ENCODE measurements at regions not wholly inside any gene's neighbourhood (a gene's known extent, or its start where the extent isn't known, plus 50 kb on each side); places are given as distances from the start of the nearest gene placed in this dataset.

GRCh38 chr2:145329971-145330370 lies 810.1 kb upstream of the ZEB2 start:
- no peaks in the 10 kb centered on the region for H3K27me3 Mint-ChIP-seq (ENCODE audit: low read depth)
- H3K27ac Mint-ChIP-seq (ENCODE audit: unreplicated experiment), result no peak overlapping the region
- no peaks in the 10 kb centered on the region for H3K9me3 Mint-ChIP-seq (ENCODE audit: low read depth)
- TF ChIP-seq, protein P1, sequence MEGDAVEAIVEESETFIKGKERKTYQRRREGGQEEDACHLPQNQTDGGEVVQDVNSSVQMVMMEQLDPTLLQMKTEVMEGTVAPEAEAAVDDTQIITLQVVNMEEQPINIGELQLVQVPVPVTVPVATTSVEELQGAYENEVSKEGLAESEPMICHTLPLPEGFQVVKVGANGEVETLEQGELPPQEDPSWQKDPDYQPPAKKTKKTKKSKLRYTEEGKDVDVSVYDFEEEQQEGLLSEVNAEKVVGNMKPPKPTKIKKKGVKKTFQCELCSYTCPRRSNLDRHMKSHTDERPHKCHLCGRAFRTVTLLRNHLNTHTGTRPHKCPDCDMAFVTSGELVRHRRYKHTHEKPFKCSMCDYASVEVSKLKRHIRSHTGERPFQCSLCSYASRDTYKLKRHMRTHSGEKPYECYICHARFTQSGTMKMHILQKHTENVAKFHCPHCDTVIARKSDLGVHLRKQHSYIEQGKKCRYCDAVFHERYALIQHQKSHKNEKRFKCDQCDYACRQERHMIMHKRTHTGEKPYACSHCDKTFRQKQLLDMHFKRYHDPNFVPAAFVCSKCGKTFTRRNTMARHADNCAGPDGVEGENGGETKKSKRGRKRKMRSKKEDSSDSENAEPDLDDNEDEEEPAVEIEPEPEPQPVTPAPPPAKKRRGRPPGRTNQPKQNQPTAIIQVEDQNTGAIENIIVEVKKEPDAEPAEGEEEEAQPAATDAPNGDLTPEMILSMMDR (IDR thresholded peaks at IDR 0.05), result no peak
- DNase-seq (ENCODE audit: low spot score), result no peak
- H3K4me1 Mint-ChIP-seq (ENCODE audit: low read depth), result no peaks in the 10 kb centered on the region
- H3K4me3 Mint-ChIP-seq (ENCODE audit: unreplicated experiment), result no peak overlapping the region
- no peaks in the 10 kb centered on the region for H3K36me3 Mint-ChIP-seq (ENCODE audit: low read depth)

GRCh38 chr2:145325485-145325884 lies 805.6 kb upstream of the ZEB2 start:
- no peak overlapping the region for H3K4me3 Mint-ChIP-seq (ENCODE audit: unreplicated experiment)
- TF ChIP-seq, protein P1 (IDR thresholded peaks at IDR 0.05), result no peak
- no peak overlapping the region for H3K27ac Mint-ChIP-seq (ENCODE audit: unreplicated experiment)

GRCh38 chr2:145324748-145325147 lies 804.8 kb upstream of the ZEB2 start:
- H3K27ac Mint-ChIP-seq (ENCODE audit: unreplicated experiment), result no peak overlapping the region
- H3K27me3 Mint-ChIP-seq (ENCODE audit: low read depth), result no peaks in the 10 kb centered on the region
- no peak overlapping the region for H3K4me3 Mint-ChIP-seq (ENCODE audit: unreplicated experiment)
- TF ChIP-seq, protein P1 (IDR thresholded peaks at IDR 0.05), result no peak
- DNase-seq (ENCODE audit: low spot score), result no peak
- H3K4me1 Mint-ChIP-seq (ENCODE audit: low read depth), result no peaks in the 10 kb centered on the region
- H3K9me3 Mint-ChIP-seq (ENCODE audit: low read depth), result no peaks in the 10 kb centered on the region
- H3K36me3 Mint-ChIP-seq (ENCODE audit: low read depth), result no peaks in the 10 kb centered on the region

More at GRCh38 chr2:145325485-145325884, 805.6 kb upstream of the ZEB2 start:
- DNase-seq (ENCODE audit: low spot score), result no peak
- H3K36me3 Mint-ChIP-seq (ENCODE audit: low read depth), result no peaks in the 10 kb centered on the region
- no peaks in the 10 kb centered on the region for H3K9me3 Mint-ChIP-seq (ENCODE audit: low read depth)
- no peaks in the 10 kb centered on the region for H3K4me1 Mint-ChIP-seq (ENCODE audit: low read depth)
- no peaks in the 10 kb centered on the region for H3K27me3 Mint-ChIP-seq (ENCODE audit: low read depth)

DNA sequence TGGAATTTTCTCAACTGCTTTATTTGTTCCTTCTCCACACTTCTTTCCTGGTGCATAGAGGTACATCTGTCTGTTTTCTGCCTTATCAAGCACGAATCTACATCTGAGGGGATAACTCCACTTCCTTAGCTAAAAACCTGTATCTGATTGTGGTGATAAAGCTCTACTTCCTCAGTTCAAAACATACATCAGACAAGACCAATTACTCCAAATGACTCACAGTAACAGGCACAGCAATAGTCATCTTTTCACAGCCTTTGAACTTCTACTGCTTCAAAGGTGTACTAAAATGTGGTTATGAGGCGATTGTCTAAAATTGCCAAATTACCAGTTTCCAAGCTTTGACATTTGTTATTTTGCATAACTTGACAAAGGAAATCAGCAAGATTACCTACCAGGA lies 803.6 kb upstream of the ZEB2 start:
- no peaks in the 10 kb centered on the region for H3K36me3 Mint-ChIP-seq (ENCODE audit: low read depth)
- H3K9me3 Mint-ChIP-seq (ENCODE audit: low read depth), result no peaks in the 10 kb centered on the region
- H3K27ac Mint-ChIP-seq (ENCODE audit: unreplicated experiment), result no peak overlapping the region
- H3K27me3 Mint-ChIP-seq (ENCODE audit: low read depth), result no peaks in the 10 kb centered on the region
- TF ChIP-seq, protein P1 (IDR thresholded peaks at IDR 0.05), result no peak
- no peak for DNase-seq (ENCODE audit: low spot score)
- no peaks in the 10 kb centered on the region for H3K4me1 Mint-ChIP-seq (ENCODE audit: low read depth)
- no peak overlapping the region for H3K4me3 Mint-ChIP-seq (ENCODE audit: unreplicated experiment)

- no peaks in the 10 kb centered on the region for H3K27me3 Mint-ChIP-seq (ENCODE audit: low read depth)
- TF ChIP-seq, protein P1 (IDR thresholded peaks at IDR 0.05), result no peak
- H3K9me3 Mint-ChIP-seq (ENCODE audit: low read depth), result no peaks in the 10 kb centered on the region
- H3K4me3 Mint-ChIP-seq (ENCODE audit: unreplicated experiment), result no peak overlapping the region
- no peaks in the 10 kb centered on the region for H3K4me1 Mint-ChIP-seq (ENCODE audit: low read depth)
- H3K36me3 Mint-ChIP-seq (ENCODE audit: low read depth), result no peaks in the 10 kb centered on the region
- no peak for DNase-seq (ENCODE audit: low spot score)
- no peak overlapping the region for H3K27ac Mint-ChIP-seq (ENCODE audit: unreplicated experiment)
These were observed 801.4 kb upstream of the ZEB2 start for GRCh38 chr2:145321344-145321743.
